ENCODE measurements at regions not wholly inside any gene's neighbourhood (a gene's known extent, or its start where the extent isn't known, plus 50 kb on each side); places are given as distances from the start of the nearest gene placed in this dataset.

DNA sequence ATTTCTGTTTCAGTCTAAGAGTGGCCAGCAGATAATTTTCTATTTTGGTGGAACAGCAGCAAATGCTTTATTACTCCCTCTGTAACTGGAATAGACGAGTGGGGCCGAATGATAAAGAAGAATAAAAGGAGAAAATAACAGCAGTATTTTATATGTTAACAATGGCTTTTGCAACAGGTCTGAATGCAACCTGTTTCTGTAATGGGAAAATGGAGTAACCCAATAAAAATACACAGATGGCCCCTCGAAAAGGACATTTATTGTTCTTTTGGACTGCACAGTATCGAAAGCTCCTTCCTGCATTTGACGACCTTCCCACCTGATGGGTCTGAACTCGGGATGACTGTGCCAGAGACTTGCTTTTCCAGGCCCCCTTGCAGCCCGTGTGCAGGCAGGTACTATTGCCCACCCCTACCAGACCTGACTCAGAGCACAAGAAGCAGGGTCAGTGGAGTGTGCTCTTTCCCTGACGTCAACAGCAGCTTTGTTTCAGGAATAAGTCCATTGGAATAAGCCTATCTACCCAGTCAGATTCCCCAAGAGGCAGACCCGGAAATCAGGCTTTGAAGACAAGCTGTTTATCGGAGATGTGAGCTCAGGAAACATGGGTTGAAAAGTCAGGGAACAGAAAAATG lies 306.5 kb upstream of the NEBL start:
- DNase-seq: no peak
- Histone ChIP-seq H3K4me3 (no peak overlapping the region), H3K4me1 (no peaks in the 10 kb centered on the region), H3K27ac (no peak overlapping the region), H3K9me3 (peaks cover 0 to 19% (median 11%) of the 10 kb centered on the region in 4 donors), H3K36me3 (no peaks in the 10 kb centered on the region), H3K27me3 (no peaks in the 10 kb centered on the region)
- intact Hi-C loops (cut with DNase I; ENCODE audit: low total_unique reads): no loop called here
- 72 to 74% (median 73%) methylated on average over 10 of the region's 10 CpGs for WGBS, 5 donors
- TF ChIP-seq POLR2AphosphoS5 (IDR thresholded peaks at IDR 0.05) (no peak), CTCF (IDR thresholded peaks at IDR 0.05) (no peak), EP300 (IDR thresholded peaks at IDR 0.05) (no peak), POLR2A (IDR thresholded peaks at IDR 0.05) (no peak)

GRCh38 chr10:21202776-21203462 lies 305.8 kb upstream of the NEBL start:
- no peak for DNase-seq
- intact Hi-C loops (cut with DNase I; ENCODE audit: low total_unique reads): no loop called here
- H3K36me3 ChIP-seq: no peaks in the 10 kb centered on the region
- WGBS, 5 donors: 54 to 64% (median 56%) methylated on average over 5 of the region's 5 CpGs
- no peaks in the 10 kb centered on the region for H3K27me3 ChIP-seq
- H3K4me3 ChIP-seq: no peak overlapping the region
- H3K9me3 ChIP-seq: peaks cover 2 to 22% (median 16%) of the 10 kb centered on the region in 4 donors
- TF ChIP-seq POLR2A (IDR thresholded peaks at IDR 0.05) (no peak), CTCF (IDR thresholded peaks at IDR 0.05) (no peak), EP300 (IDR thresholded peaks at IDR 0.05) (no peak), POLR2AphosphoS5 (IDR thresholded peaks at IDR 0.05) (no peak)
- no peaks in the 10 kb centered on the region for H3K4me1 ChIP-seq
- no peak overlapping the region for H3K27ac ChIP-seq

DNA sequence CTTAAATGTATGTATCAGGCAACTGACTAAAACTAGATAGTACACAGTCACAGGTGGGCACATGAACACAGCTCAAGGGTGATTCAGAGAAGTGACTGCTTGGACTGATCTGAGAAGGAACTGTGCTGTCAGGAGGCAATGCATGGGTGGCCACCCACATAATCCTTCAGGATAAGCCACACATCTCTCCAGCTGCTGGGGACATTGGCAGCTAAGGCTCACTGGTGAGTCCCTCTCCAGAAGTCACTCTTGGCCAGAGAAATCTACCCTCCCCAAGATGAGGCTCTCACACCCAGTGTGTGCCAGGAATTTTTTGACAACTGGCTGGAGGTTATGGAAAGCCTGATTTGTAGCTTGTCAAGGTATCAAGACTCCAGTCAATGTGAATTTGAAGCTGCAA lies 302.4 kb upstream of the NEBL start:
- Histone ChIP-seq H3K9me3 (peaks cover 6 to 21% (median 18%) of the 10 kb centered on the region in 4 donors), H3K4me1 (peaks cover 0 to 6% (median 3%) of the 10 kb centered on the region in 4 donors), H3K4me3 (no peak overlapping the region), H3K27ac (no peak overlapping the region), H3K36me3 (no peaks in the 10 kb centered on the region), H3K27me3 (no peaks in the 10 kb centered on the region)
- TF ChIP-seq EP300 (IDR thresholded peaks at IDR 0.05): no peak
- TF ChIP-seq CTCF (IDR thresholded peaks at IDR 0.05): no peak
- no peak for TF ChIP-seq POLR2A (IDR thresholded peaks at IDR 0.05)
- no peak for TF ChIP-seq POLR2AphosphoS5 (IDR thresholded peaks at IDR 0.05)
- intact Hi-C loops (cut with DNase I; ENCODE audit: low total_unique reads): no loop called here
- DNase-seq: no peak

DNA sequence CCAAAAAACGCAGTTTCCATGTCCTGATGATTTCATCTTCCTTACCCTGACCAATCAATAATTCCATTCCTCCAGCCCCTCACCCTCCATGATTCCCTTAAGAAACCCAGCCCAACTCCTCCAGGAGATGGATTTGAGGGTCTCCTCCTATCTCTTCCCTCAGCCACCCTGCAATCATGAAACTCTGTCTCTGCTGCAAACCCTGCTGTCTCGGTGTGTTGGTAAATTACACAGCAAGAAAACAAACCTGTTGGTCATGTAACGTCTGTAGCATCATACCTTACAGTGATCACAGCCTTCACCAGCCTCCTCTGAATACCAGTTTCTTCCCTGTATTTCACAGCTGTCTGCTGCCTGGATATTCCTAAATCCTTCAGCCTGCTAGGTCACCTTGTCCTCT lies 300.7 kb upstream of the NEBL start:
- intact Hi-C loops (cut with DNase I; ENCODE audit: low total_unique reads): no loop called here
- no peak for DNase-seq
- TF ChIP-seq EP300 (IDR thresholded peaks at IDR 0.05) (no peak), POLR2AphosphoS5 (IDR thresholded peaks at IDR 0.05) (no peak), POLR2A (IDR thresholded peaks at IDR 0.05) (no peak), CTCF (IDR thresholded peaks at IDR 0.05) (no peak)
- H3K4me1 ChIP-seq: peaks cover 0 to 8% (median 3%) of the 10 kb centered on the region in 4 donors
- no peaks in the 10 kb centered on the region for H3K36me3 ChIP-seq
- H3K9me3 ChIP-seq: peaks cover 6 to 21% (median 18%) of the 10 kb centered on the region in 4 donors
- 80 to 92% (median 85%) methylated on average over 3 of the region's 3 CpGs for WGBS, 5 donors
- H3K4me3 ChIP-seq: no peak overlapping the region
- H3K27ac ChIP-seq: no peak overlapping the region
- H3K27me3 ChIP-seq: no peaks in the 10 kb centered on the region

Measured in stomach (tissue), 8 donors.